Lower leg skin (tissue), 3 donors: ENCODE measurements at regions not wholly inside any gene's neighbourhood (a gene's known extent, or its start where the extent isn't known, plus 50 kb on each side); places are given as distances from the start of the nearest gene placed in this dataset.

Experiments used
- POLR2A ChIP-seq, 2 donors: fragments of 450-650 bp; IDR thresholded peaks; one replicate each; pipeline ENCODE4 v1.6.1; 2016 to 2017; ENCODE audit warnings: antibody characterized with exemption in 2 of 2, mild to moderate bottlenecking in 1 of 2, moderate library complexity in 1 of 2
- TF ChIP-seq, protein P1 (sequence below), 3 donors: fragments of 450-650 bp; IDR thresholded peaks; one replicate each; pipeline ENCODE4 v1.5.1; 2016; ENCODE audit warnings: antibody characterized with exemption in 3 of 3, mild to moderate bottlenecking in 3 of 3, moderate library complexity in 2 of 3

DNA sequence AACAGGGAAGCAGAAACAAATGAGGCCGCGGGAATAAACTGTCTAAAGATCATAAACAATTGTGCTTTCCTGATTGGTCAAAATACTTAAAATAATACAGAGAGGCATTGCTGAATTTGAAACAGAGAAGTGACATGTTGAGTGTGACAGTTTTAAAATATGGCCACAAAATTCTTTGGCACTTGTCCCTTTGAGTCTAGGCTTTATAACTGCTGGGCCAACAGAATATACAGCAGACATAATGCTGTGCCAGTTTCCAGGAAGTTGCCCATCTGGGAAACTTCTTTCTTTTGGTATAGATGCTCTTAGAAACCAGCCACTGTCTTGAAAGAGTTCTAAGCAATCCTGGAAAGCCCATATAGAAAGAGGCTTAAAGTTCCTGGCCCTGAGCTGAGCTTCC, 668.4 kb downstream of the CENPC start:
- TF ChIP-seq, protein P1, sequence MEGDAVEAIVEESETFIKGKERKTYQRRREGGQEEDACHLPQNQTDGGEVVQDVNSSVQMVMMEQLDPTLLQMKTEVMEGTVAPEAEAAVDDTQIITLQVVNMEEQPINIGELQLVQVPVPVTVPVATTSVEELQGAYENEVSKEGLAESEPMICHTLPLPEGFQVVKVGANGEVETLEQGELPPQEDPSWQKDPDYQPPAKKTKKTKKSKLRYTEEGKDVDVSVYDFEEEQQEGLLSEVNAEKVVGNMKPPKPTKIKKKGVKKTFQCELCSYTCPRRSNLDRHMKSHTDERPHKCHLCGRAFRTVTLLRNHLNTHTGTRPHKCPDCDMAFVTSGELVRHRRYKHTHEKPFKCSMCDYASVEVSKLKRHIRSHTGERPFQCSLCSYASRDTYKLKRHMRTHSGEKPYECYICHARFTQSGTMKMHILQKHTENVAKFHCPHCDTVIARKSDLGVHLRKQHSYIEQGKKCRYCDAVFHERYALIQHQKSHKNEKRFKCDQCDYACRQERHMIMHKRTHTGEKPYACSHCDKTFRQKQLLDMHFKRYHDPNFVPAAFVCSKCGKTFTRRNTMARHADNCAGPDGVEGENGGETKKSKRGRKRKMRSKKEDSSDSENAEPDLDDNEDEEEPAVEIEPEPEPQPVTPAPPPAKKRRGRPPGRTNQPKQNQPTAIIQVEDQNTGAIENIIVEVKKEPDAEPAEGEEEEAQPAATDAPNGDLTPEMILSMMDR (IDR thresholded peaks at IDR 0.05) = no peak
- TF ChIP-seq POLR2A (IDR thresholded peaks at IDR 0.05) = no peak
